ENCODE measurements at regions not wholly inside any gene's neighbourhood (a gene's known extent, or its start where the extent isn't known, plus 50 kb on each side); places are given as distances from the start of the nearest gene placed in this dataset.
"Not testable (repeated sequence)": the region's sequence is repeated elsewhere in the genome, so short reads cannot be mapped to it uniquely, and the experiment has no call there.

DNA sequence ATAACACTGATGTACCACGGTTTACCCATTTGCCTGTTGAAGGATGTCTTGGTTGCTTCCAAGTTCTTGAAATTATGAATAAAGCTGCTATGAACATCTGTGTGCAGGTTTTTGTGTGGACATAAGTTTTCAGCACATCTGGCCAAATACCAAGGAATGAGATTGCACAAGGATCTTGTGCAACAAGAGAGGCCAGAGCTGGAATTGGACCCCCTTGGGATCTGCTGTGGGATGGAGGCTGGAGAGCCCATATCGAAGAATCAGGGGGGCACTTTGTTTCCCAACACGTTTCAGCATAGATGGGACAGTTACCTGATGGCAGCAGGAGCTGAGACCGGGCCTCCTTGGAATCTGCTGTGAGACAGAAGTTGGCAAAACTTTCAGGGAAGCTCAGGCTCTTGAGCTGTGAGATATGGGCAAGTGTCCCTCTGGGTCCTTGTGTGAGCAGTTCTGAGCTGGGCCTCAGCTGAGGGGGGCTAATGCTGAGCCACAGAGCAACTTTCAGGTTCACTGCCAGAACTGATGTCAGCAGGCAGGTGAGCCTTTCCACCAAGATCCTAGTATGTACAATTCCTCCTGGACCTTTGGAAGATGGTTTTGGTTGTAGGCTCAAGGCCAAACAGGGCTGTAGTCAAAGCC, 115.2 kb upstream of the RAB18 start:
- TF ChIP-seq POLR2AphosphoS5 (IDR thresholded peaks at IDR 0.05; ENCODE audit: low read depth, low read length): no peak
- TF ChIP-seq POLR2A (IDR thresholded peaks at IDR 0.05; ENCODE audit: low read depth, low read length): no peak
- no peak for TF ChIP-seq TAF1 (IDR thresholded peaks at IDR 0.05; ENCODE audit: borderline replicate concordance, low read depth, low read length)
- FAIRE-seq (no peak), DNase-seq (ENCODE audit: insufficient read length) (no peak)

DNA sequence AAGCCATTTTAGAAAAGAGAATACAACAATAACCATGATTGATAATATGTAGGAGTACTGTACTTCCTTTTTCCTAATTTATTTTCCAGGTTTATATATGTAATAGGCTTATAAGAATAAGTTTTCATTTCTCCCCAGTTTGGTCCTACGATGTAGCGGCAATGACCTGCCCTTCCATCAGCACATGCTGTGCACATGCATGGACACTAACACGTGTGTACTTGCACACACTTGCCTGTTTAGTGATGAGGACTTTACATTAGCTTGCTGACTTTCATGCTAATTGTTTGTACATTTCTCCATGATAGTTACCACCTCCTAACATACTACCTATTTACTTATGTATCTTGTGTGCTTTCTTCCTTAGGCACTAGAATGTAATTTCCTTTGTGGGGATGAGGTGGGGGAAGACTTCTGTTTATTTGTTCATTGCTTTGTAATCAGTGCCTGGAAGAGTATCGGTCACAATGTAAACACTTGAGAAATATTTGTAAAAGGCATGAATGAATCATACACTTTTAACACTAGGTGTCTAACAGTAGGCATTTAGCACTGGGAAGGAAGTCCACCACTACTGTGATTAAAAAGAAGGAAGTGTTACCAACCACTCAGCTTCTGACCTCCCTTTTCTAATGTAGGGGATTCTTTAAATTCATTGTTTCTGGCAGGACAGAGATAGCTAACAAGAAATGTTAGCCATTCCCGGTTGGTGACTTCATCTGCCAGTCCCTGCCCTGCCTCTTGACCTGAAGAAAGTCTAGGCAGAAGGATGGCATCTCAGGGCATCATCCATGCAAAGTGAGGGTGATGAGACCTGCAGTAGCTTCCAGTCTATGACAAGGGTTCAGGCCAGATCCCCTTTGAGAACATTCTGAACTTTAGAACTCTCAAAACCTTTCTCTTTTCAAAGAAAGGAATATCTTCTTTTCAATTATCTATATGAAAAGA, 120.2 kb upstream of the RAB18 start:
- FAIRE-seq (no peak), DNase-seq (ENCODE audit: insufficient read length) (no peak)
- TF ChIP-seq TAF1 (IDR thresholded peaks at IDR 0.05; ENCODE audit: borderline replicate concordance, low read depth, low read length) (no peak), POLR2AphosphoS5 (IDR thresholded peaks at IDR 0.05; ENCODE audit: low read depth, low read length) (no peak), POLR2A (IDR thresholded peaks at IDR 0.05; ENCODE audit: low read depth, low read length) (no peak)

DNA sequence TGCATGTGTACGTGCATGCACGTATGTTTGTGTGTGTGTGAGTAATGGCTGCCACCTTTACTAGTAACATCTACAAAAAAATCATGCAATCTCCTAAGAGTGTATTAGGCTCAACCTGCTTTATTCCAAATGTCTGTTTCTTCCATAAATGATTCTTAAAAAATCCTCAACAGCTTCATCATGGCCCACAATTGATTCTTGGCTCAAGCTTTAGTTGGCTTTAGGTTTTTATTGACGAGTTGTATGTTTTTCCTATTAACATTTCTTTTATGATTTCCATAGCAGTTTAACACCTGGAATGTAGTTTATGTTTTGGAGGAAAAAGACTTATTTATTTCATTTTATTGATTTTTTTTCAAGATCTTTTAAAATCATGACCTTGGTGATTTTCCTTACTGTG, 121.9 kb upstream of the RAB18 start:
- TF ChIP-seq POLR2AphosphoS5 (IDR thresholded peaks at IDR 0.05; ENCODE audit: low read depth, low read length): no peak
- no peak for TF ChIP-seq TAF1 (IDR thresholded peaks at IDR 0.05; ENCODE audit: borderline replicate concordance, low read depth, low read length)
- TF ChIP-seq POLR2A (IDR thresholded peaks at IDR 0.05; ENCODE audit: low read depth, low read length): no peak
- FAIRE-seq (no peak), DNase-seq (ENCODE audit: insufficient read length) (no peak)

DNA sequence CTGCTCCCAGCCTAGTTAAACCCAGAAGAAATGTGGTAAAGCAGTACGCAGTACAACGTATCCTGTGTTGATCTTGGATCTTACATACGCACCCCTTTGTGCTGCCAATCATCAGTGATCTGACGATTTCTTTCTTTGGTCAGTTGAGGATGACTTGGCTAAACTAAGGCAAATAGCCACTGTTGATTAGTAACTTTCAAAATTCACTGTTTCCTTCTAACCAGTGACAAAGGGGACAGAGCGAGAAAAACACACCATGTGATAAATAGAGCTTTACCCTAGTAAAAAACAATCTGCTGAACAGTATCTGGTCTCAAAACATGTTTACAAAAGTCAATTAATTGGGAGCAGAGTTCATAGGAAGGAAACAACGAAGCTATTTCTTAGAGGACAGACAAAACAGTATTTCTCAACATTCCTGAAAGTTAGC, 123.2 kb upstream of the RAB18 start:
- FAIRE-seq (no peak), DNase-seq (ENCODE audit: insufficient read length) (no peak)
- TF ChIP-seq TAF1 (IDR thresholded peaks at IDR 0.05; ENCODE audit: borderline replicate concordance, low read depth, low read length) (no peak), POLR2AphosphoS5 (IDR thresholded peaks at IDR 0.05; ENCODE audit: low read depth, low read length) (no peak), POLR2A (IDR thresholded peaks at IDR 0.05; ENCODE audit: low read depth, low read length) (no peak)

DNA sequence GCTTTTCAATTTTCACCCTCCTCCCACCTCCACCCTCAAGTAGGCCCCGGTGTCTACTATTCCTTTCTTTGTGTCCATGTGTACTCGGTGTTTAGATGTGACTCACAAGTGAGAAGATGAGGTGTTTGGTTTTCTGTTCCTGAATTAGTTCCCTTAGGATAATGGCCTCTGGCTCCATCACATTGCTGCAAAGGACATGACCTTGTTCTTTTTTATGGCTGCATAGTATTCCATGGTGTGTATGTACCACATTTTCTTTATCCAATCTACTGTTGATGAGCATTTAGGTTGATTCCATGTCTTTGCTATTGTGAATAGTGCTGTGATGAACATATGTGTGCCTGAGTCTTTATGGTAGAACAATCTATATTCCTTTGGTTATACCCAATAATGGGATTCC, 125.1 kb upstream of the RAB18 start:
- not testable (repeated sequence) for FAIRE-seq

DNA sequence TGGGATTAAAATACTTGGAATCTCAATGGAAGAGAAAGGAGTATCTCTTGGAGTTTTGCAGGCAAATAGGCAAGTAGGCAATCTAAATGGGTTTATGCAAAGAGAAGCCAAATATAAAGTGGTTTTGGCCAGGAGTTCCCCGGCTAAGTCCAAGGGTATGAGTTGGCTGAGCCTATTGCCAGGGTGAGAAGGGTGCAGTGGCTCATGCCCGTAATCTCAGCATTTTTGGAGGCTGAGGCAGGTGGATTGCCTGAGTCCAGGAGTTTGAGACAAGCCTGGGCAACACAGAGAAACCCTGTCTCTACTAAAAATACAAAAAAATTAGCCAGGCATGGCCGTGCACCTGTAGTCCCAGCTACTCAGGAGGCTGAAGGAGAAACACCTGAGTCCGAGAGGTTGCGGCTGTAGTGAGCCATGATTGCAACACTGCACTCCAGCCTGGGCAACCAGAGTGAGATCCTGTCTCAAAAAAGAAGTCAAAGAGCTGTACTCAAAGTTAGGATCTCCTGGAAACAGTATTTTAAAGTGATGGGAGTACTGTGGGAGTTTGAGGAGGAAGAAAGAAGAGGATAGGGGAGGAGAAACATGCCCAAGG, 130.4 kb upstream of the RAB18 start:
- DNase-seq (ENCODE audit: insufficient read length) (no peak), FAIRE-seq (no peak)
- TF ChIP-seq POLR2A (IDR thresholded peaks at IDR 0.05; ENCODE audit: low read depth, low read length) (no peak), POLR2AphosphoS5 (IDR thresholded peaks at IDR 0.05; ENCODE audit: low read depth, low read length) (no peak), TAF1 (IDR thresholded peaks at IDR 0.05; ENCODE audit: borderline replicate concordance, low read depth, low read length) (no peak)

More for the DNA sequence above, 125.1 kb upstream of the RAB18 start:
- DNase-seq (ENCODE audit: insufficient read length): not testable (repeated sequence)

DNA sequence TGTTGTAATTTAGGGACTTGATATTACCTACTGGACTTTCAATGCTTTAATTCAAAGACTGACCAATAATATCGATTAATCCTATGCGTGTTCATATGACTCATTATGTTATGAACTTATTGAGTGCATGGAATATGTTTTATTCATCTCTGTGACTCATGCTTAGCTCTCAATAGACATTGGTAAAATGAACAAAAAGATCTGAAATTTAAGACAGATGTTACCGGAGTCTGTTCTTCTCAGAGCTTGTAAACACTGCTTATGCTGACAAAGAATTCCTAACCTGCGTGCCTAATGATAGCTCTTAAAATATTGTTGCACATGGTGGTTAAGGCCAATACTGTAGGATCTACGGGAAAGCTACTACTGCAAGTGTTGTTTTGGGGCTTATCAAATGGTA, 131.5 kb upstream of the ACBD5 start:
- no peak for TF ChIP-seq POLR2A (IDR thresholded peaks at IDR 0.05; ENCODE audit: low read depth, low read length)
- no peak for TF ChIP-seq TAF1 (IDR thresholded peaks at IDR 0.05; ENCODE audit: borderline replicate concordance, low read depth, low read length)
- no peak for TF ChIP-seq POLR2AphosphoS5 (IDR thresholded peaks at IDR 0.05; ENCODE audit: low read depth, low read length)
- FAIRE-seq (no peak), DNase-seq (ENCODE audit: insufficient read length) (no peak)

DNA sequence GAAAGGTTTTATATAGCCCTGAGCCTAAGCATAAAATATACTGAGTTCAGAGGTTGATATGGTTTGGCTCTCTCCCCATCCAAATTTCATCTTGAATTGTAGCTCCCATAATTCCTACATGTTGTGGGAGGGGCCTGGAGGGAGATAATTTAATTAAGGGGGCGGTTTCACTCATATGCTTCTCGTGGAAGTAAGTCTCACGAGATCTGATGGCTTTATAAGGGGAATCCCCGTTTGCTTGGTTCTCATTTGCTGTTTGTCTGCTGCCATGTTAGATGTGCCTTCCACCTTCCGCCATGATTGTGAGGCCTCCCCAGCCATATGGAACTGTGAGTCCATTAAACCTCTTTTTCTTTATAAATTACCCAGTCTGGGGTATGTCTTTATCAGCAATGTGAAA, 130.8 kb upstream of the ACBD5 start:
- FAIRE-seq; DNase-seq (ENCODE audit: insufficient read length): not testable (repeated sequence)

DNA sequence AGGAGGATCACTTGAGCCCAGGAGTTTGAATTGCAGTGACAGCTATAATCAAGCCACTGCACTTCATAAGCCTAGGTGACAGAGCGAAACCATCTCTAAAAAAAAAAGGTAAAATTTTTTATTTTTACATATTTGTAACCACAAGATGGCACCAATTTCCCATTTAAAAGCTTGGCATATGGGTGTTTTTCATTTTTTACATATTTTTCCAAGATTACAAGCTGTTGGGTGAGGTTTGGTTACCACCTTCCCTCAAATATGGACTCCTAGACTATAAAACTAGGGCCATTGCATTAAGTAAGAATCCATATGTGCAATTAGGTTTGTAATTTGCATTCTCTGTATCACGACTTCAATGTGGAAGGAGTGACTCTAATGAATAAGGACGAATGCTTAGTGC, 129.3 kb upstream of the ACBD5 start:
- TF ChIP-seq POLR2AphosphoS5 (IDR thresholded peaks at IDR 0.05; ENCODE audit: low read depth, low read length) (no peak), TAF1 (IDR thresholded peaks at IDR 0.05; ENCODE audit: borderline replicate concordance, low read depth, low read length) (no peak), POLR2A (IDR thresholded peaks at IDR 0.05; ENCODE audit: low read depth, low read length) (no peak)
- no peak for FAIRE-seq
- DNase-seq (ENCODE audit: insufficient read length): no peak

DNA sequence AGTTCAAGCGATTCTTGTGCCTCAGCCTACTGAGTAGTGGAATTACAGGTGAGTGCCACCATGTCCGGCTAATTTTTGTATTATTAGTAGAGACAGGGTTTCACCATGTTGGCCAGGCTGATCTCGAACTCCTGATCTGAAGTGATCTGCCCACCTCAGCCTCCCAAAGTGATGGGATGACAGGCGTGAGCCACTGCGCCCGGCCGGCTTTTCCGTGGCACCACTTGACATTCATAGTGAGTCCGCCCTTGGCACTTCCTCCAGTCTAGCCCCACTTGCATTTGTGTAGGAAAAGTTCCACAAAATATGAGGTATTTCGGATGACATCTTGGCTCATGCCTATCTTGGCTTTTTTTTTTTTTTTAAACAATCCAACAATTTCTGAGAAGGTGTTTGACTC, 128.1 kb upstream of the ACBD5 start:
- TF ChIP-seq TAF1 (IDR thresholded peaks at IDR 0.05; ENCODE audit: borderline replicate concordance, low read depth, low read length) (no peak), POLR2A (IDR thresholded peaks at IDR 0.05; ENCODE audit: low read depth, low read length) (no peak)
- FAIRE-seq: no peak
- no peak for DNase-seq (ENCODE audit: insufficient read length)

DNA sequence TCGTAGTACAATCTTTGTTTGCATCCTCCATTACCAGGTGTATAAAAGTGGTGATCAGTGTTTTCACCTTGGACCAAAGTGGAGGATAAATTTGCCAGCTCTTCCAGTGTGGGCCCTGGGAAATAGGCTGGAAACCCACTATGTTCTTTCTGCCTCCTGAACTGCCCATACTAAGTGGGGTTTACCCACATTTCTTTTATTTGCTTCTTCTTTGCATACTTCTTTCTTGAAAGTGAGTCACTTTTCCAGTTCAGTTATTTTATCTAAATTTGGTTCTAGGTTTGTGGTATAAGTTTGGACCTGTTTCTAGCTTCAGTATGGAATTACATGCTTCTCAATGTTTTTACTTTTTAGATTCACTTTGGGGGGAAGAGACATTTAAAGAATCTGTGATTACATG, 126.2 kb upstream of the ACBD5 start:
- FAIRE-seq (no peak), DNase-seq (ENCODE audit: insufficient read length) (peak; percentile 2)
- no peak for TF ChIP-seq POLR2A (IDR thresholded peaks at IDR 0.05; ENCODE audit: low read depth, low read length)
- TF ChIP-seq POLR2AphosphoS5 (IDR thresholded peaks at IDR 0.05; ENCODE audit: low read depth, low read length): no peak
- TF ChIP-seq TAF1 (IDR thresholded peaks at IDR 0.05; ENCODE audit: borderline replicate concordance, low read depth, low read length): no peak

DNA sequence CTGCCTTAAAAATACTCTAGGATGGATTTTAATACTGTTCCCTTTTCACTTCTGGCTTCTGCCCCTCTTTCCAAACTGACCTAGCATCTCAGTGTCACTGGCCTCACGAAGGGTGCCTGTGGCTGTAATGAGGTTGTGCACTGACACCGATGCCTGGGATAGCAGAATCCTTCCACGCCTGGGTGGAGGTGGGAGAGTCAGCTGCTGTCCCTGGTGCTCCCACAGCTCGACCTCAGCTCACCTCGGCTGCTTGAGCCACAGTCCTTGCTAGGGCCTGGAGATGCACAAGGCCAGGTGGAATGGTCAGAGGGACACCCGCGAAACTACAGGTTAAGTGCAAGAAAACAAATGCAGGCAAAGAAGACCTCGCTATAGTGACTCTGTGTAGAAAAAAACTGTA, 123.4 kb upstream of the ACBD5 start:
- no peak for DNase-seq (ENCODE audit: insufficient read length)
- no peak for FAIRE-seq
- TF ChIP-seq POLR2A (IDR thresholded peaks at IDR 0.05; ENCODE audit: low read depth, low read length) (no peak), POLR2AphosphoS5 (IDR thresholded peaks at IDR 0.05; ENCODE audit: low read depth, low read length) (no peak), TAF1 (IDR thresholded peaks at IDR 0.05; ENCODE audit: borderline replicate concordance, low read depth, low read length) (no peak)

All from GM12892 (cell line).